ENCODE measurements at regions not wholly inside any gene's neighbourhood (a gene's known extent, or its start where the extent isn't known, plus 50 kb on each side); places are given as distances from the start of the nearest gene placed in this dataset.
"Not testable (repeated sequence)": the region's sequence is repeated elsewhere in the genome, so short reads cannot be mapped to it uniquely, and the experiment has no call there.

DNA sequence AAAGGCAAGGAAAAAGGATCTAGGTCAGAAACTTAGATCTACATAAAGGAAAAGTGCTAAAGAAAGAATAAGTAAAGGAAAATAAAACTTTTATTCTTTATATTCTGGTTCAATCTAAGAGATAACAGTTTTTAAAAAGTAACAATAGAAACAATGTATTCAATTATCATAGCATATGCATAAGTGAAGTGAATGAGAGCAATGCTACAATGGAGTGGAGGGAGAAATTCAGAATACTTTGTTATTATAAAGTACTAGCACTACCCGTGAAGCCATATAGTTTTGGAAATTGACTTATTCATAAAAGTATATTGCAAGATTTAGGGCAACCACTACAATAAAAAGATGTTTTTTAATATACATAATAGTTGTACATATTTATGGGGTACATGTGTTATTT is 586.0 kb upstream of the MDGA2 start:
- DNase-seq (ENCODE audit: low spot score): no peak

DNA sequence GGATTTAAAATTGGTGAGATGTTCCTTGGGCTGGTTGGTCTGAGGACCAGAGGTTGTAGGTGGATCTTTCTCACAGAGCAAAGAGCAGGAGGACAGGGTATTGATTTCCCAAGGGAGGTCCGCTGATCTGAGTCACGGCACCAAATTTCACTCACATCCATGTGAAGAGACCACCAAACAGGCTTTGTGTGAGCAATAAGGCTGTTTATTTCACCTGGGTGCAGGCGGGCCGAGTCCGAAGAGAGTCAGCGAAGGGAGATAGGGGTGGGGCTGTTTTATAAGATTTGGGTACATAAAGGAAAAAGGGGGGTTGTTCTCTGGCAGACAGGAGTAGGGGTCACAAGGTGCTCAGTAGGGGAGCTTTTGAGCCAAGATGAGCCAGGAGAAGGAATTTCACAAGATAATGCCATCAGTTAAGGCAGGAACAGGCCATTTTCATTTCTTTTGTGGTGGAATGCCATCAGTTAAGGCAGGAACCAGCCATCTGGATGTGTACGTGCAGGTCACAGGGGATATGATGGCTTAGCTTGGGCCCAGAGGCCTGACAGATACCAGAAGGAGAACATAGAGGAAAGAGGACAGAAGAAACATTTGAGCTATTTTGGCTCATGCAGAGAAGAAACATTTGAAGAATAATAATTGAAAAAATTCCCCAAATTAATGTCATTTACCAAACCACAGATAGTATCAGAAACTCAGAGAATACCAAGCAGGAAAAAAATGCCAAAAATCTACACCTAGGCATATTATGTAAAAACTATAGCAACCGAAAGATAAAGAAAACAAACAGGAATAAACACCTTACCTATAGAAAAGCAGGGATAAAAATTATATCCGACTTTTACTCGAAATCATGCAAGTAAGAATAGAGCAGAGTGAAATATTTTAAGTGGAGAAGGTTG is 585.2 kb upstream of the MDGA2 start:
- DNase-seq (ENCODE audit: low spot score): not testable (repeated sequence)

DNA sequence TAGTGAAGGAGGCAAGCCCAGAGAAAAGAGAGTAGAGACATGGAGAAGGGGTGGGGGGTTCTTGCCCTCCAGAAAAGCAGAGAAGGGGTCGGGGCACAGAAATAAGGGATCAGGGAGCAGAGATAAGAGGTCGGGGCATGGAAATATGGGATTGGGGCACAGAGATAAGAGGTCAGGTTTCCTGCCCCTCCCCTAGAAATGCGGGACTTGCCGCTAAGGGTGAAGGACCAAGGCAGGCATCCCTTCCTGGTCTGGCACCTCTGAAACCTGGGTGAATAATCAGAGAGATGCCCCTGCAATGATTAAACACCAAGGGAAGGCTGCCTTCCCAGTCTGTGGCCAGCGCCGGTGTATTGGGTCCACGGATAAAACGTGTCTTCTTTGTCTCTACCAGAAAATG is 584.5 kb upstream of the MDGA2 start:
- not testable (repeated sequence) for DNase-seq (ENCODE audit: low spot score)

DNA sequence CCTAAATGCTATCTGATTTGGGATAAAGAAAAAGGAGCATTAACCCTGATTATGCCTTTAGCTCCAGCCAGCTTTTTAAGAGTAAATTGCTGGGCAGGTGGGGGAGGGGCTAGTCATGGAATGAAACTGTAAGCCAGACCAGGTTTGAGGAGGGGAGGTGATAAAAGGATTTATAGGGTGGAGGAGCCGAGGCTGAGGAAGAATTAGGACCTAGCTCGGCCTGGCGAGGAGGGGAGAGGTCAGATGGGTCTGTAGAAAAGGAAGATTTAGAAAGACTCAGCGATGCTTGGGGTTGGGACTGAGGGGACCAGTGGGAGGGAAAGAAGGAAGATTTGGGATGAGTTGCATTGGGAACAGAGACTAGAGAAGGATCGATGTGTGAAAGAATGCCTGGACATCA is 583.8 kb upstream of the MDGA2 start:
- not testable (repeated sequence) for DNase-seq (ENCODE audit: low spot score)

DNA sequence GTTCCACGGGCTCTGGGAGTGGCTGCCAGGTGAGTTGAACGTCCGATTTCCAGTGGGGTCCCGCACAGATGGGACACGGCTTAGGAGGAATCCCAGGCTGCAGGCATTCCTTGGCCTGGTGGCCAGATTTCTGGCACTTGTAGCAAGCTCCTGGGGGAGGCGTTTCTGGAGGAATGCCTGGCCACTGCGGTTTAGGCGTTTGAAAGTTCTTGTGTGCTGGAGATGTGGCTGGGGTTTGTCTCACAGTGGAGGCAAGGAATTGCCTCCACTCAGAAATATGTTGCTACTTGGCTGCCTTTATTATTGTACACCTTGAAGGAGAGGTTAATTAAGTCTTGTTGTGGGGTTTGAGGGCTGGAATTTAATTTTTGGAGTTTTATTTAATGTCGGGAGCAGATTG is 583.3 kb upstream of the MDGA2 start:
- not testable (repeated sequence) for DNase-seq (ENCODE audit: low spot score)

DNA sequence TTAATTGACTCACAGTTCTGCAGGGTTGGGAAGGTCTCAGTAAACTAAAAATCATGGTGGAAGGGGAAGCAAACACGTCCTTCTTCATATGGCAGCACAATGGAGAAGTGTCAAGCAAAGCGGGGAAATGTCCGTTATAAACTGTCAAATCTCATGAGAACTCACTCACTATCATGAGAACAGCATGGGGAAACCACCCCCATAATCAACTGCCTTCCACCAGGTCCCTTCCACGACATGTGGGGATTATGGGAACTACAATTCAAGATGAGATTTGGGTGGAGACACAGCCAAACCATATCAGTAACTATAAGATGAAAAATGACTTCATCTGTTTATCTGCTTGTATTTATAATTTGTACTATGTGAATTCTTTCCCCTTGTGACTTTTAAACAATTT is 577.6 kb upstream of the MDGA2 start:
- DNase-seq (ENCODE audit: low spot score): no peak

DNA sequence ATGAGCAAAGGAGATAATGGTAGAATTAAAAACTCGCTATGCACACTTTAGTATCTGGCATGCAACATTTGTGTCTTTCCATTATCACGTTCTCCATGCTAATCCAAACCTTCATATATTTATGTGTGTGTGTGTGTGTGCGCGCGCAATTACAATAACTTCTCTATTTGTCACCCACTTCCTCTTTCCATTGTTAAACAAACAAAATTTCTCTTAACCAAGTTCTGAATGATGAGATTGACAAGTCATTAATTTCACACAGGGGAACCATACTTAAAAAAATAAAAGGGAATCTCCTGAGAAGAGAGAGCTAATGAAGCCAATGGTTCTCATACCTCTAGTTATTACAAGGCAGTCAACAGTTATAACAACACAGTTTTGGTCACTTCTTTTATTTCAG is 575.9 kb upstream of the MDGA2 start:
- DNase-seq (ENCODE audit: low spot score): no peak

DNA sequence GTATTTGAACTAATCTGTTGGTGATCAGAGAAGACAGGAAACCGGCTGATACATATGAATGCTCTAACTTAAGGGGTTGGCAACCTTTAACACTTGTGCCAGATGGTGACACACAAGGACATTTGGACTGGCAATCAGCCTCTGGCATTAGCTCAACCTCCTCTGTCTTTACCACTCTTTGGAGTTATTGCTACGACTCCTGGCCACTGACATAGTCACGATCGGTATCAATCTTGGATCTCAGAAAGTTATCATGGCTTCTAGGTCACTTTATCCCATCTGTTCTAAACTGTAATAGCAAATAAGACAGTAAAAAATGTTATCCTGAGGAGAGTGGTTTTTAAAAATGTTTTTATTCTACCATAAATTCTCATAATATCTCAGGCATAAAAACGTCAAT is 575.2 kb upstream of the MDGA2 start:
- DNase-seq (ENCODE audit: low spot score): peak; percentile 17

DNA sequence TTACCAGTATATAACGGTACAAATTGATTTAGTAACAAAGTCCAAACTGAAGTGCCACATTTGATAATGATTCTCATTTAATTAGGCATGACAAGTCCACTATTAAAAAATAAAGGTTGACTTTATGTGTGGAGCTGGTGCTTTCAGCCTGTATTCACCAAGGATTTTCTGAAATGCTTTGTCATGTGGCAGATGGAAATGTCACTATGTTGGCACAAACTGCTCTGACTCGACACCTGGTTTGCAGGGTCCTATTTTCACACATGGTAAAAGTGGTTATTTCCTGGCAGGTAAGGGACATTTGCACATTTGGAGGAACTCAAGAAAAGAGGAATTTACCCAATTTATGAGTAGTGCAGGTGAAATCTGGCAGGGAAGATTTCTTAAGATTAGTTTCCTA is 572.6 kb upstream of the MDGA2 start:
- peak; percentile 15 for DNase-seq (ENCODE audit: low spot score)

DNA sequence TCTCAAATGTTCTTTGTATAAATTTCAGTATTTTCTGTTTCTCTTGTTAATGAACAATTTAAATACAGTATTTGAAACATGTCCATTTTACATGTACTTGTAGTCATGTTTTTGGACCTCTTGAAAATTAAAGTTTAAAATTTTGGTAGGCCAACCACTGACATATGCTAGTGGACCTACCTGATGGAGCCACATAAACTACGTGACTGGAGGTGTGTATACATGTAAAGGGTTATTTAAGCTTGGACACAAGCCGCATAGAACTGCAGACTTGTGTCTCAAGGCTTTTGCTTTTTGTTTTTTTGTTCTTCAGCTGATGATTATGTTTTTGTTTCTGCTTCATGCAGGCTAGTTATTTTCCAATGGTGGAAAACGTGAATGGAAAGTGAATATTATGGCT is 568.5 kb upstream of the MDGA2 start:
- no peak for DNase-seq (ENCODE audit: low spot score)

DNA sequence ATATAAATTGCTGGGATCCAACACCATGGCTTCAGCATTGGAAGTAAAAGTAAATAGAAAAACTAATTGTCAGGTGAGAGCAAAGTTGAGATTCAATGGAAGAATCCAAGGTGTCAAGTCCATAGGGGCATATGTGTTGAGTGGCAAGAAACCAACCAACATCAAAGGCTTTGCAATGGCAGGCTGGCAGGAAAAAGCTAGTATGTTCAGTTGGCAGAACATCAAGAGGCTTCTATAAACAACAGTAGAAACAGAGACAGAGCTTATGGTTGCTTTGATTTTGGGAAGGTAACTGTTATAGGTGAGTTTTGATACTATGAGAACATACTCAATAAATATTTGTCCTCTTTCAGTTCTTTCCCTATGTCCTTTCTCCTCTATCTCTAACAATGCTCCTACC is 553.7 kb upstream of the MDGA2 start:
- no peak for DNase-seq (ENCODE audit: low spot score)

DNA sequence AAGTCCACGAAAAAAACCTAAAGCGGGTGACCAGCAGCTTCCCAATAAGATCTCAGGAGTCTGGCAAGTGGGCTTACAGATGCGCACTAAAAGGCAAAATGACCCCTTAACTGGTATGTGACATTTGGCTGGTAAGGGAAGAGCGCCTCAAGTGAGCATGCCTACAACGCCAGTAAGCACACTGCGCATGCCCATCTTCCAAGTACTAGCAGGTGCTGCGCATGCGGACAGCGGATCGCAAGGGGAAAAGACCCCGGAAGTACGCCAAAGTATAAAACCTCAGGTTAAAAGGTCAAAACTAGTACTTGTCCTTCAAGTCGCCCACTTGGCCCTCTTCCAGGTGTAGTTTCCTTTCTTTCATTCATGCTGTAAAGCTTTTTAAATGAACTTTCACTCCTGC is 518.5 kb upstream of the MDGA2 start:
- no peak for DNase-seq (ENCODE audit: low spot score)

DNA sequence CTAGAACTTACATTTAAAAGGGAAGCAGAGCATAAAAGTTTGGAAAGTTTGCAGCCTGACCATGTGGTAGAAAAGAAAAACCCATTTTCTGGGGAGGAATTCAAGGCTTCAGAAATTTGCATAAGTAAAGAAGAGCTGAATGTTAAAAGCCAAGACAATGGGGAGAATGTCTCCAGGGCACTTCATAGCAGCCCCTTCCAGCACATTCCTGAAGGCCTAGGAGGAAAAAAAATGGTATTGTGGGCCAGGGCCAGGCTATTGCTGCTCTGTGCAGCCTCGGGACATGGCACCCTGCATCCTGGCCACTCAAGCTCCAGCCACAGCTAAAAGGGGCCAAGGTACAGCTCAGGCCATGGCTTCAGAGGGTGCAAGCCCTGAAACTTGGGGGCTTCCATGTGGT is 474.2 kb upstream of the MDGA2 start:
- DNase-seq (ENCODE audit: low spot score): not testable (repeated sequence)

DNA sequence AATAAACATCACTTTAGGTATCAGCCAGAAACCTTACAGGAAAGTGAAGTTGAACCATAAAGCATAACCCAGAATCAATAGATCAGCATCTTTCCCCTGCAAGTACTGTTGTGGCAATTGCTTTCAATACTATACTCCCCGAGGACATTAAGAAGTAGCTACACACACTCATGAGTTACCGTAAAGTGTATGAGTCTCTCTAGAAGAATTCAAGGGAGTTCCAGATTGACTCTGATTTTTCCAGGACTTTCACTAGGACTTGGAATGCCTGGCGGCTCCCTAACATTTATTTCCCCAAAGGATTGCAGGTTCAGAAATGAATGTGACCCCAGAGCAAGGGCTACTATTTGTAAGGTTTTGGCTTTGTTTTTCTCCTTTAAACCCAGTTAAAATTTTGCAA is 465.4 kb upstream of the MDGA2 start:
- no peak for DNase-seq (ENCODE audit: low spot score)

DNA sequence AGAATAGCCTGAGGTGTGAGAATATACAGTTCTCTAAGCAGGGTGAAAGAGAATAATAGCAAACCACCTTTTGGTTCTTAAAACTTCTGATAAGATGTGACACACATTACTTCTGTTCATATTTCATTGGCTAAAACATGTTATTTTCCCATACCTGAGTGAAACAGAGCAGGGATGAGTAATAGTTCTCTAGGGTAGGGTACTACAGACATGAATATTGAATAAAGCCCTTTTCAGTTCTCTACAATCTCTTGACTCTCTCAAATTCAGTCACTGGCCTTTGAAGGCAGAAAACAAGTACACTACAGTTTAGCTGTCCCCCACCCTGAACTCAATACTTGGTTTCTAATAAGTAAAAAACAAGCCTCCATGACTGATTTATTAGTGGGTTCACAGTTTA is 454.1 kb upstream of the MDGA2 start:
- no peak for DNase-seq (ENCODE audit: low spot score)

DNA sequence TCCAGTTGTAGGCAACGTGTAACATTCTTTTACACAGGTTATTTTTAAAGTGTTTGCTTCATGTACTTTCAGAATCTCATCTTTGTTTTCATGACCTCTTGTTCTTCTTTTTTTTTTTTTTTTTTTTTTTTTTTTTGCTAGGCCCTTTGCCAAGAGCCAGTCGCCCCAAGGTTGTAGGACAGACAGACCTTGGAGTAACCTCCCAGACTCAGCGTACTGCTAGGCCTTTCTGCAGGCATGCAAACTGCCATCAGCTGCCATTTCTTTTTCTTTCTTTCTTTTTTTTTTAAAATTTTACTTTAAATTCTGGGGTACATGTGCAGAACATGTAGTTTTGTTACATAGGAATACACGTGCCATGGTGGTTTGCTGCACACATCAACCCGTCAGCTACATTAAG is 452.3 kb upstream of the MDGA2 start:
- DNase-seq (ENCODE audit: low spot score): no peak

DNA sequence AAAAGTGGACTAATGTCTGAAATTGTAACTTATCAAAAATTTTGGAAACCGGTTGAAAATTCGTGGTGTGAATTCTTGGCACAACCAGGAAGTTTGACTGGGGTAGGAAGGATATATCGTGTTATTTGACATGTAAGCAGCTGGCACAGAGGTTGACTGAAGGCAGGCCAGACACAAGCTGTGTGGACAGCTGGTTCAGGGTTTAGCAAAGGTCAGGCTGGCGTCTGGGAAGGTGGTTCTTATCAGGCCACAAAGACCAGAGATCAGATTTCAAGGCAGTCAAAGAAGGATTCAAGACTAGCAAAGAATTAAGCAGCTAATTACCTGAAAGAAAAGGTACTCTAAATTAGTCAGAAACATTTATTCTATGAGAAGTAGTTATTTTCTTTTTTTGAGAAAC is 450.2 kb upstream of the MDGA2 start:
- no peak for DNase-seq (ENCODE audit: low spot score)

DNA sequence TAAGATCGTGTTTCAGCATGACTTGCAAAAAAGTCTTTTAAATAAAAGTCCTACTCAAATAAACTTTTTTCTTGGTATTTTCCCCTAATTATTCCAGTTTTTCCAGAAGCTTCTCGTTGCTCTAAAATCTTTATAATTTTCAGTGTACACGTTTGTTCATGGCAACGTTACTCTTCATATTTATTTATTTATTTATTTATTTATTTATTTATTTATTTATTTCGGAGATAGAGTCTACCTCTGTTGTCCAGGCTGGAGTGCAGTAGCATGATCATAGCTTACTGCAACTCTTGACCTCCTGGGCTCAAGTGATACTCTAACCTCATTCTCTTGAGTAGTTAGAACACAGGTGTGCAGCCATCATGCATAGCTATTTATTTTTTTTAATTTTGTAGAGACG is 438.3 kb upstream of the MDGA2 start:
- no peak for DNase-seq (ENCODE audit: low spot score)

DNA sequence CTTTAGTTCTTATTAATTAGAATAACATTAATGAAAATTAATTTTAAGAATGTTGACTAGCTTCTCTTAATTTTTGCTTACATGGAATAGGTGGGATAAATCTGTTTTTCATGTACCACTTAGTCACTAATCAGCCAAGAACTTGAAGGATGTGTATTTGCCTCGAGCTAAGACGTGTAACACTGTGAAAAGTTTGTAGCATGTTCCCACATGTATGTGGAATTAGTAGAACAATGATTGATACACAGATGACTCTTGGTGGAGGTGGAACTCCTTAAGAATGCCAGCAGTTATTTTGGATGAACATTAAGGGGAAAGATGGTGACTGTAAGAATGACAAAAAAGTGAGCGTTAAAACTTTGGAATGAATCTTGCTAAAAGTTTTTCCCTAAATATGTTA is 435.7 kb upstream of the MDGA2 start:
- DNase-seq (ENCODE audit: low spot score): no peak

DNA sequence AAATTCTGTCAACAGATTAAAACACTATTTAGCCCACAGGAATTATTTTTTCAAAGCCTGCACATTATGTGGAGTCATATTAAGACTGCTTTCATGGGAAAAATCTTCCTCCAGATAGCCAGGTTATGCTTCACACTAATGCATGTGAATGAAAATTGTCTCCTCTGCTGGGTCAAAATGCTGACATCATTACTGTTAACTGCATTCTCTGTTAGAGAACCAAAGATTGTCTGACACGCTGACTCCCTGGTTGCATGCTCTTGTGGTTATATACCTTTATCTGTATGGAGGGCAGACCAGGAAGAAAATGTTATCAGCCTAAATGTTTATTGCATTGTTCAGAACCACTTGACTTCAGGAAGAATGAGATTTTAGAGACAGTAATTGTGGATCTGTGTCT is 432.2 kb upstream of the MDGA2 start:
- no peak for DNase-seq (ENCODE audit: low spot score)

DNA sequence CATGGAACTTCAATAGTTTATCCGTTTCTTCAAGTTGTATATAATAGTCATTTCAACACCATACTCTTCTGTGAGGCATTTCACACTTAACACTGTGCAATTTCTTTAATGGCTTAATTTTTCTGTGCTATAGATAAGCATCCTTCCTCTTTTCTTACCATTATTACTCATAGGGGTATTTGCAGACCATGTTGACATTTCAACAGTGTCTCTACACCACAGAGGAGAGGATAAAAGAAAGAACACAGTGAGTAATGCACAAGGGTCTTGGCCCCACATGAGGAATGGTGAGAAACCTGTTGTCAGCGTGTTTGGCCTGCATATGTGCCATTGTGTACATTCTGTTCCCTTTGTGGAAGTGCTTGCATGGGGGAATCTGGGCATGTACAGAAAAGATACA is 421.5 kb upstream of the MDGA2 start:
- no peak for DNase-seq (ENCODE audit: low spot score)

DNA sequence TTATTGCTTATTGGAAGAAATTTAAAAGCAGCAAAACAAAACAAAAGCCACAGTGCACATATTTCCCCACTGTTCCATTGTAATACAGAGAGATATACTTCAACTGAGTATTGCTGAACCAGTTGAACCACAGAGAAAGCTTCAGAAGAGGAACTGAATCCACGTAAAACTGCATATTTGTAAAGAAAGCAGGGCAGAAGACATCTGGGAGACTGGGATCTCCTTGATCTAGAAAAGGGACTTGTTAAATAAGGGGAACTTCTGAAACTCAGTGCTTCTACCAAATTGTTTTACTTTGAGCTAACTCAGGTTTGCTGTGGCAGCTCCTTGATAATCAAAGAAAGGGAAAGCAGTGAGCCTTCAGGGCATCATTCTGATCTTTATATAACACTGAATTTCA is 411.1 kb upstream of the MDGA2 start:
- no peak for DNase-seq (ENCODE audit: low spot score)

DNA sequence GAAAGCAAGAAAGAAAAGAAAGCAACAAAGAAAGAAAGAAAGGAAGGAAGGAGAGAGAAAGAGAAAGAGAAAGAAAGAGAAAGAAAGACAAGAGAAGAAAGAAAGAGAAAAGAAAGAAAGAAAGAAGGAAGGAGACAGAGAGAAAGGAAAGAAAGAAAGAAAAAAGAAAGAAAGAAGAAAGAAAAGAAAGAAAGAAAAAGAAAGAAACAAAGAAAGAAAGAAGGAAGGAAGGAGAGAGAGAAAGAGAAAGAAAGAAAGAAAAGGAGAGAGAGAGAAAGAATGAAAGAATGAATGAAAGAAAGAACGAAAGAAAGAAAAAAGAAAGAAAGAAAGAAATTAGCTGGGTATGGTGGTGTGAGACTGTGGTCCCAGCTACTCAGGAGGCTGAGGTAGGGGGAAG is 400.1 kb upstream of the MDGA2 start:
- no peak for DNase-seq (ENCODE audit: low spot score)

DNA sequence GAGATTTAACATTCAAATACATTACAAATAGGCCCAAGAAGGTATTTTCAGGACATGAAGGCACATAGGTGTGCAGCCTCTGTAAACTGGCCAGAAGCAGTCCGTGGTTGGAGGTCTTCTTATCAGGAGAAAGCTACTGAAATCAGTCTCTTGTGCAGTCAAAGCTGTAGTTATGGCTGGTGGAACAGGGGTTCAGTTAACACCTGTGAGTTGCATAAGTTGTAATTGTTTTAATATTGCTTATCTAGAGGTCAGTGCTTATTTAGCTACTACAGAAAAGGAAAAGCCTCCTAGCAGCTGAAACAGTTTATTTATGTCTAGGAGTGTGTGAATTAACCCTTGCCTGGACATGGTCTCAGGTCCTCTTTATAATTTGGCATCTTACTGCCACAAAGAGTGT is 377.6 kb upstream of the MDGA2 start:
- no peak for DNase-seq (ENCODE audit: low spot score)

Measured in cerebellar cortex (tissue), 1 donor.